Activated naive CD8-positive, alpha-beta T cell treated with anti-CD3 and anti-CD28 coated beads, Interleukin-2, amount 50 U/mL, for 24 hours (primary cell): ENCODE measurements at regions not wholly inside any gene's neighbourhood (a gene's known extent, or its start where the extent isn't known, plus 50 kb on each side); places are given as distances from the start of the nearest gene placed in this dataset.
A peak's percentile ranks its signal among the peaks of the same experiment; 100 is the strongest.
"Not testable (repeated sequence)": the region's sequence is repeated elsewhere in the genome, so short reads cannot be mapped to it uniquely, and the experiment has no call there.

Source experiments
- ATAC-seq: fragments of 150-1000 bp; cut with Tn5 transposase; one replicate; pipeline ENCODE4 v1.10.0; 2021
- DNase-seq: peaks from one replicate; pipeline ENCODE4 v3.0.0; 2021
- H3K27ac Mint-ChIP-seq: one replicate; pipeline ENCODE4 v1.8.0; 2021; ENCODE audit warnings: mild to moderate bottlenecking, mixed read lengths
- H3K27me3 Mint-ChIP-seq: one replicate; pipeline ENCODE4 v1.8.0; 2021; ENCODE audit warnings: mixed read lengths
- H3K36me3 Mint-ChIP-seq: one replicate; pipeline ENCODE4 v1.8.0; 2021; ENCODE audit warnings: low read depth, mixed read lengths
- H3K4me1 Mint-ChIP-seq: one replicate; pipeline ENCODE4 v1.8.0; 2021; ENCODE audit warnings: mixed read lengths
- H3K4me3 Mint-ChIP-seq: one replicate; pipeline ENCODE4 v1.8.0; 2021; ENCODE audit warnings: mild to moderate bottlenecking, moderate library complexity, mixed read lengths
- H3K9me3 Mint-ChIP-seq: one replicate; pipeline ENCODE4 v1.8.0; 2021; ENCODE audit warnings: mixed read lengths

GRCh38 chr1:229846351-229846750, 220.3 kb downstream of the URB2 start:
- ATAC-seq = no peak
- no peaks in the 10 kb centered on the region for H3K4me1 Mint-ChIP-seq
- H3K9me3 Mint-ChIP-seq = no peaks in the 10 kb centered on the region
- H3K36me3 Mint-ChIP-seq = no peaks in the 10 kb centered on the region
- H3K27me3 Mint-ChIP-seq = peaks cover 16% of the 10 kb centered on the region
- DNase-seq = no peak
- no peak overlapping the region for H3K27ac Mint-ChIP-seq
- no peak overlapping the region for H3K4me3 Mint-ChIP-seq

- Mint-ChIP-seq H3K27me3 (peaks cover 16% of the 10 kb centered on the region), H3K27ac (no peak overlapping the region), H3K36me3 (no peaks in the 10 kb centered on the region), H3K4me1 (no peaks in the 10 kb centered on the region), H3K4me3 (no peak overlapping the region), H3K9me3 (no peaks in the 10 kb centered on the region)
- DNase-seq = no peak
- ATAC-seq = no peak
These were observed 218.0 kb upstream of the GALNT2 start for GRCh38 chr1:229848752-229849677.

GRCh38 chr1:229851511-229851910, 215.5 kb upstream of the GALNT2 start:
- H3K27ac Mint-ChIP-seq = no peak overlapping the region

GRCh38 chr1:229853751-229854150, 213.3 kb upstream of the GALNT2 start:
- DNase-seq = no peak
- peaks cover 5% of the 10 kb centered on the region for H3K4me1 Mint-ChIP-seq
- no peak for ATAC-seq
- no peaks in the 10 kb centered on the region for H3K36me3 Mint-ChIP-seq
- H3K27me3 Mint-ChIP-seq = peaks cover 3% of the 10 kb centered on the region
- no peak overlapping the region for H3K4me3 Mint-ChIP-seq
- no peaks in the 10 kb centered on the region for H3K9me3 Mint-ChIP-seq
- H3K27ac Mint-ChIP-seq = no peak overlapping the region

More at GRCh38 chr1:229851511-229851910, 215.5 kb upstream of the GALNT2 start:
- Mint-ChIP-seq H3K4me3 (no peak overlapping the region), H3K36me3 (no peaks in the 10 kb centered on the region), H3K27me3 (peaks cover 8% of the 10 kb centered on the region), H3K9me3 (no peaks in the 10 kb centered on the region), H3K4me1 (peaks cover 3% of the 10 kb centered on the region)
- DNase-seq (no peak), ATAC-seq (no peak)

GRCh38 chr1:229854620-229855019, 212.4 kb upstream of the GALNT2 start:
- Mint-ChIP-seq H3K4me3 (no peak overlapping the region), H3K27me3 (peaks cover 2% of the 10 kb centered on the region), H3K4me1 (peaks cover 5% of the 10 kb centered on the region), H3K27ac (no peak overlapping the region), H3K9me3 (no peaks in the 10 kb centered on the region), H3K36me3 (no peaks in the 10 kb centered on the region)
- ATAC-seq (no peak), DNase-seq (no peak)

- Mint-ChIP-seq H3K9me3 (no peaks in the 10 kb centered on the region), H3K27ac (no peak overlapping the region), H3K4me1 (peaks cover 5% of the 10 kb centered on the region), H3K36me3 (no peaks in the 10 kb centered on the region), H3K4me3 (peak overlapping the region; percentile 51), H3K27me3 (no peaks in the 10 kb centered on the region)
- DNase-seq (peak; percentile 10), ATAC-seq (peak; percentile 55)
These were observed 210.9 kb upstream of the GALNT2 start for GRCh38 chr1:229856009-229856650.

GRCh38 chr1:229857585-229857984, 209.5 kb upstream of the GALNT2 start:
- Mint-ChIP-seq H3K27ac (no peak overlapping the region), H3K9me3 (no peaks in the 10 kb centered on the region), H3K4me1 (peaks cover 5% of the 10 kb centered on the region), H3K36me3 (no peaks in the 10 kb centered on the region), H3K4me3 (no peak overlapping the region), H3K27me3 (peaks cover 2% of the 10 kb centered on the region)
- no peak for DNase-seq
- ATAC-seq = no peak

- Mint-ChIP-seq H3K9me3 (no peaks in the 10 kb centered on the region), H3K27ac (no peak overlapping the region), H3K27me3 (peaks cover 2% of the 10 kb centered on the region), H3K4me1 (peaks cover 5% of the 10 kb centered on the region), H3K36me3 (no peaks in the 10 kb centered on the region), H3K4me3 (no peak overlapping the region)
- DNase-seq (no peak), ATAC-seq (no peak)
These were observed 208.0 kb upstream of the GALNT2 start for GRCh38 chr1:229859026-229859425.

GRCh38 chr1:229860926-229861325, 206.1 kb upstream of the GALNT2 start:
- Mint-ChIP-seq H3K4me3 (no peak overlapping the region), H3K36me3 (no peaks in the 10 kb centered on the region), H3K27me3 (peaks cover 2% of the 10 kb centered on the region), H3K27ac (no peak overlapping the region), H3K4me1 (peaks cover 2% of the 10 kb centered on the region), H3K9me3 (no peaks in the 10 kb centered on the region)
- ATAC-seq (no peak), DNase-seq (no peak)

- H3K4me1 Mint-ChIP-seq = peaks cover 2% of the 10 kb centered on the region
- no peak for ATAC-seq
- H3K9me3 Mint-ChIP-seq = no peaks in the 10 kb centered on the region
- no peaks in the 10 kb centered on the region for H3K36me3 Mint-ChIP-seq
- H3K4me3 Mint-ChIP-seq = no peak overlapping the region
- no peak overlapping the region for H3K27ac Mint-ChIP-seq
- DNase-seq = no peak
- peaks cover 2% of the 10 kb centered on the region for H3K27me3 Mint-ChIP-seq
These were observed 204.8 kb upstream of the GALNT2 start for GRCh38 chr1:229862017-229862774.

GRCh38 chr1:229863651-229864545, 203.1 kb upstream of the GALNT2 start:
- H3K9me3 Mint-ChIP-seq = no peaks in the 10 kb centered on the region
- peaks cover 2% of the 10 kb centered on the region for H3K27me3 Mint-ChIP-seq
- ATAC-seq (no peak), DNase-seq (no peak)
- no peaks in the 10 kb centered on the region for H3K36me3 Mint-ChIP-seq
- no peak overlapping the region for H3K4me3 Mint-ChIP-seq
- H3K4me1 Mint-ChIP-seq = no peaks in the 10 kb centered on the region
- H3K27ac Mint-ChIP-seq = no peak overlapping the region

GRCh38 chr1:229864686-229865230, 202.3 kb upstream of the GALNT2 start:
- H3K9me3 Mint-ChIP-seq = no peaks in the 10 kb centered on the region
- no peaks in the 10 kb centered on the region for H3K4me1 Mint-ChIP-seq
- DNase-seq (no peak), ATAC-seq (no peak)
- H3K4me3 Mint-ChIP-seq = no peak overlapping the region
- no peaks in the 10 kb centered on the region for H3K36me3 Mint-ChIP-seq
- H3K27ac Mint-ChIP-seq = no peak overlapping the region
- peaks cover 2% of the 10 kb centered on the region for H3K27me3 Mint-ChIP-seq

GRCh38 chr1:229865321-229865720, 201.7 kb upstream of the GALNT2 start:
- H3K9me3 Mint-ChIP-seq, H3K27me3 Mint-ChIP-seq, DNase-seq, H3K36me3 Mint-ChIP-seq, H3K4me1 Mint-ChIP-seq, ATAC-seq, H3K4me3 Mint-ChIP-seq, H3K27ac Mint-ChIP-seq: not testable (repeated sequence)

GRCh38 chr1:229867726-229868125, 199.3 kb upstream of the GALNT2 start:
- no peaks in the 10 kb centered on the region for H3K36me3 Mint-ChIP-seq
- H3K9me3 Mint-ChIP-seq = no peaks in the 10 kb centered on the region
- DNase-seq (no peak), ATAC-seq (no peak)
- no peaks in the 10 kb centered on the region for H3K4me1 Mint-ChIP-seq
- H3K27ac Mint-ChIP-seq = no peak overlapping the region
- H3K27me3 Mint-ChIP-seq = no peaks in the 10 kb centered on the region
- H3K4me3 Mint-ChIP-seq = no peak overlapping the region
